K562 (cell line): ENCODE measurements at regions not wholly inside any gene's neighbourhood (a gene's known extent, or its start where the extent isn't known, plus 50 kb on each side); places are given as distances from the start of the nearest gene placed in this dataset.

Source experiments
- ATAC-seq: fragments of 200-7000 bp; cut with Tn5 transposase; 3 replicates; pipeline ENCODE4 v1.9.1; 2020; ENCODE audit warnings: moderate library complexity
- BruUV-seq: library from RNA; stranded (reverse); fragments of 400-500 nt; replicated peaks from 2 replicates; lab custom pipeline; 2021; lab: Mats Ljungman, UMichigan
- CTCF ChIA-PET: fragments of 300-600 bp; formaldehyde crosslinking; extraction: SDS; loops from one replicate; lab custom pipeline; 2021; ENCODE audit warnings: low intra/inter-chr PET ratio; lab: Yijun Ruan, JAX
- POLR2A ChIA-PET: fragments of 300-600, 350-650 bp; sonication (Branson Sonifier 250); formaldehyde crosslinking; extraction: SDS; loops from one replicate; lab custom pipeline; 2021; ENCODE audit warnings: antibody characterized with exemption, inconsistent platforms; lab: Yijun Ruan, JAX
- DNase-seq, 4 experiments: peaks; one replicate each; pipeline versions ENCODE4 v3.0.0 to v3.0.0-alpha.2; 2011 to 2018; ENCODE audit warnings: low spot score in 3 of 4, mixed read lengths in 3 of 4; ENCODE audit errors: extremely low read depth in 1 of 4
- FAIRE-seq: peaks from 2 replicates; lab custom pipeline; 2011; peaks lifted over from hg19 to GRCh38; lab: Jason Lieb, UNC
- H2AFZ ChIP-seq: 2 replicates; pipeline ENCODE4 v1.6.0; 2011; ENCODE audit warnings: low read depth, low read length, control low read depth, inconsistent platforms
- H3K27ac ChIP-seq: fragments of 200-600 bp; 3 replicates; pipeline ENCODE4 v1.8.0; 2011; ENCODE audit warnings: low read depth, mild to moderate bottlenecking, control low read depth, inconsistent platforms, low read length, moderate library complexity, mixed read lengths; ENCODE audit errors: extremely low read depth
- H3K27me3 ChIP-seq, 2 experiments: fragments of 300-600 bp in 1 of 2; 2 replicates in 1 of 2; 3 replicates in 1 of 2; pipeline versions ENCODE4 v1.6.0 to v1.8.0; 2011; ENCODE audit warnings: inconsistent platforms in 2 of 2, low read length in 2 of 2, mild to moderate bottlenecking in 1 of 2, mixed read lengths in 1 of 2, moderate library complexity in 1 of 2; ENCODE audit not compliant: control insufficient read depth in 2 of 2, insufficient read depth in 2 of 2
- H3K36me3 ChIP-seq: fragments of 300-600 bp; 3 replicates; pipeline ENCODE4 v1.8.0; 2011; ENCODE audit warnings: mild to moderate bottlenecking, low read length, inconsistent platforms; ENCODE audit not compliant: control insufficient read depth, insufficient read depth
- H3K4me1 ChIP-seq, 2 experiments: fragments of 200-600 bp in 1 of 2; replicated peaks in 1 of 2; 2 replicates in 1 of 2; 3 replicates in 1 of 2; pipeline versions ENCODE4 v1.5.1 to v1.8.0; 2011; ENCODE audit warnings: inconsistent platforms in 2 of 2, low read length in 2 of 2, mild to moderate bottlenecking in 1 of 2, mixed read lengths in 1 of 2, moderate library complexity in 1 of 2; ENCODE audit not compliant: control insufficient read depth in 2 of 2, insufficient read depth in 2 of 2
- H3K4me2 ChIP-seq: 2 replicates; pipeline ENCODE4 v1.6.1; 2011; ENCODE audit warnings: low read length, control low read depth, inconsistent platforms, mixed read lengths; ENCODE audit not compliant: insufficient read depth
- H3K4me3 ChIP-seq: fragments of 200-600 bp; sonication (generic), shearing (Covaris generic); 2 replicates; pipeline ENCODE4 v1.5.1; 2016; ENCODE audit warnings: control low read depth, inconsistent platforms
- H3K79me2 ChIP-seq: fragments of 200-600 bp; 3 replicates; pipeline ENCODE4 v1.8.0; 2011; ENCODE audit warnings: low read length, inconsistent platforms; ENCODE audit not compliant: control insufficient read depth, insufficient read depth
- H3K9ac ChIP-seq, 2 experiments: 2 replicates each; pipeline versions ENCODE4 v1.6.0 to v1.6.1; 2011; ENCODE audit warnings: low read depth in 2 of 2, low read length in 2 of 2, control low read depth in 1 of 2, inconsistent platforms in 1 of 2, mild to moderate bottlenecking in 1 of 2, mixed read lengths in 1 of 2; ENCODE audit not compliant: insufficient read depth in 1 of 2
- H3K9me1 ChIP-seq: one replicate; pipeline ENCODE4 v1.6.0; 2011; ENCODE audit warnings: inconsistent platforms, mild to moderate bottlenecking, low read length, moderate library complexity; ENCODE audit not compliant: control insufficient read depth, insufficient read depth
- H3K9me3 ChIP-seq: replicated peaks from 2 replicates; pipeline ENCODE4 v1.5.1; 2011; ENCODE audit warnings: low read depth, low read length, inconsistent platforms; ENCODE audit not compliant: control insufficient read depth, insufficient read depth
- H4K20me1 ChIP-seq: replicated peaks from 2 replicates; pipeline ENCODE4 v1.6.1; 2011; ENCODE audit warnings: low read length, inconsistent platforms, mixed read lengths; ENCODE audit not compliant: control insufficient read depth, insufficient read depth
- CBFA2T3 ChIP-seq: fragments of 450-650 bp; IDR thresholded peaks from 2 replicates; pipeline ENCODE4 v1.6.1; 2017
- RBM17 ChIP-seq: fragments of 200-400 bp; formaldehyde crosslinking; IDR thresholded peaks from 2 replicates; pipeline ENCODE4 v1.6.1; 2017; ENCODE audit warnings: low read depth, mild to moderate bottlenecking, low read length, borderline replicate concordance
- TBP ChIP-seq: optimal IDR thresholded peaks from 2 replicates; pipeline ENCODE3; 2011; ENCODE audit warnings: low read depth, low read length, improper control_type of control experiment
- ZC3H4 ChIP-seq: sonication (generic); formaldehyde crosslinking; IDR thresholded peaks from 2 replicates; pipeline ENCODE4 v1.9.0; 2021; ENCODE audit warnings: missing genetic modification reagents, borderline replicate concordance
- ZNF668 ChIP-seq: fragments of 250-450 bp; sonication (Bioruptor Pico); IDR thresholded peaks from 2 replicates; pipeline ENCODE4 v1.8.0; 2022; ENCODE audit warnings: mild to moderate bottlenecking, inconsistent platforms
- WGBS: fragments of 100-300 bp; shearing (Covaris generic); methylation state at CpG from one replicate; pipeline ENCODE4 v1.1.6; 2016; ENCODE audit warnings: low coverage, mixed read lengths; ENCODE audit not compliant: insufficient coverage; ENCODE audit errors: missing lambda C conversion rate; 5-methylcytosine and 5-hydroxymethylcytosine counted together
- in situ Hi-C: fragments of 300-500 bp; cut with MboI; formaldehyde crosslinking; loops from 4 replicates; pipeline ENCODE4 v1.15.0; 2018; ENCODE audit warnings: inconsistent platforms, mixed read lengths
- intact Hi-C: fragments of 100-400 bp; cut with micrococcal nuclease; formaldehyde crosslinking; loops from 2 replicates; pipeline ENCODE4 v1.14.2; 2022
- TF ChIP-seq, protein P1 (sequence below): sonication (generic); formaldehyde crosslinking; IDR thresholded peaks from 2 replicates; pipeline ENCODE4 v1.8.0; 2022; ENCODE audit warnings: missing genetic modification reagents, mild to moderate bottlenecking, borderline replicate concordance

DNA sequence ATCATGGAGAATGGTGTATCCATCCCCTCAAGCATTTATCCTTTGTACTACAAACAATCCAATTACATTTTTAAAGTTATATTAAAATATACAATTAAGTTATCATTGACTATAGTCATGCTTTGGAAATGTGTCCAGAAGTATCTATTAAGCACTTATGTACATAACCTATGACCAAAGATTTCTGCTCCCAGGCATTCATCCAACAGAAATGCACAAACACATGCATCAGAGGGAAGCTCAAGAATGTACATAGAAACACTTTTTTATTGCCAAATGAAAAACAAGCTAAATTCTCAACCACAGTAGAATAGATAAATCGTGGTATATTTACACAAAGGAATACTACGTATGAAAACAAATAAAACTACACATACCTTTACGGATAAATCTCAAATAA lies 700.5 kb upstream of the ZNF608 start:
- Histone ChIP-seq H2AFZ (no peak overlapping the region), H3K9ac (no peak overlapping the region), H3K9me1 (no peaks in the 10 kb centered on the region), H3K36me3 (no peaks in the 10 kb centered on the region), H3K79me2 (no peaks in the 10 kb centered on the region)
- CTCF ChIA-PET = no interaction called here
- no peak for FAIRE-seq
- TF ChIP-seq, protein P1, sequence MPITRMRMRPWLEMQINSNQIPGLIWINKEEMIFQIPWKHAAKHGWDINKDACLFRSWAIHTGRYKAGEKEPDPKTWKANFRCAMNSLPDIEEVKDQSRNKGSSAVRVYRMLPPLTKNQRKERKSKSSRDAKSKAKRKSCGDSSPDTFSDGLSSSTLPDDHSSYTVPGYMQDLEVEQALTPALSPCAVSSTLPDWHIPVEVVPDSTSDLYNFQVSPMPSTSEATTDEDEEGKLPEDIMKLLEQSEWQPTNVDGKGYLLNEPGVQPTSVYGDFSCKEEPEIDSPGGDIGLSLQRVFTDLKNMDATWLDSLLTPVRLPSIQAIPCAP = no peak
- no peak for TF ChIP-seq ZNF668 (CRISPR knock-in tag)
- TF ChIP-seq ZC3H4 = no peak
- no peak for TF ChIP-seq TBP
- TF ChIP-seq, all 486 proteins: peak for 0
- POLR2A ChIA-PET = no interaction called here
- H3K9me3 ChIP-seq = no peaks in the 10 kb centered on the region
- H3K27me3 ChIP-seq = no peaks in the 10 kb centered on the region
- ATAC-seq (no peak), DNase-seq (no peak)
- no TSS peak for BruUV-seq
- no peaks in the 10 kb centered on the region for H3K4me1 ChIP-seq
- in situ Hi-C loops = no loop called here
- no peak overlapping the region for H3K27ac ChIP-seq
- H3K4me2 ChIP-seq = no peak overlapping the region
- H3K4me3 ChIP-seq = no peak overlapping the region
- H4K20me1 ChIP-seq = no peaks in the 10 kb centered on the region
- intact Hi-C loops = no loop called here
- 4% methylated on average over 3 of the region's 3 CpGs for WGBS

DNA sequence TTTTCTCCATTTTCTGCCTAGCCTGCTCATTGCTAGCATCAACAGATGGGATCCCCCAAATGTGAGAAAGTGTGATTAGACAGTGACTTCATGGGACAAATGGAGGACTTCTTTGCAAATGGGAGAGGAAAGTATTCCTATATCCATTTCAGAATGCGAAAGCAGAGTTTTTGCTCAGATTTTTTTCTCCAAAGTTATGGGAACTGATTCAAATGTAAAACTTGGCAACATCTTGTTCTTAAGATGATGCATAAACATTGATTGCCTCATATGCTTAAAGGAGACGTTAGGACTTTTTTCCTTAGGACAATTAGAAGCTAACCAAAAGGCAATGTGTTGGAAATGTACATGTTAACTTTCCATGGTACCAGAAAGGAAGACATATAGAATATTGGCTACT lies 704.3 kb upstream of the ZNF608 start:
- POLR2A ChIA-PET = no interaction called here
- Histone ChIP-seq H4K20me1 (no peaks in the 10 kb centered on the region), H3K79me2 (no peaks in the 10 kb centered on the region), H3K27me3 (no peaks in the 10 kb centered on the region), H3K36me3 (no peaks in the 10 kb centered on the region), H3K4me1 (no peaks in the 10 kb centered on the region), H3K9ac (no peak overlapping the region), H3K4me3 (no peak overlapping the region), H2AFZ (no peak overlapping the region), H3K9me3 (no peaks in the 10 kb centered on the region), H3K4me2 (no peak overlapping the region), H3K9me1 (no peaks in the 10 kb centered on the region), H3K27ac (no peak overlapping the region)
- no peak for ATAC-seq
- intact Hi-C loops = no loop called here
- no peak for TF ChIP-seq RBM17
- TF ChIP-seq CBFA2T3 = no peak
- no TSS peak for BruUV-seq
- CTCF ChIA-PET = no interaction called here
- no peak for DNase-seq
- no peak for FAIRE-seq
- in situ Hi-C loops = no loop called here
- 0% methylated on average over 2 of the region's 2 CpGs for WGBS
